ENCODE measurements at regions not wholly inside any gene's neighbourhood (a gene's known extent, or its start where the extent isn't known, plus 50 kb on each side); places are given as distances from the start of the nearest gene placed in this dataset.

GRCh38 chr14:65928995-65929394 is 516.5 kb downstream of the FUT8 start:
- no peaks in the 10 kb centered on the region for H3K36me3 ChIP-seq
- H3K4me3 ChIP-seq, result no peak overlapping the region
- no peak overlapping the region for H3K27ac ChIP-seq
- TF ChIP-seq POLR2A (IDR thresholded peaks at IDR 0.05) (no peak), CTCF (IDR thresholded peaks at IDR 0.05) (no peak)
- H3K9me3 ChIP-seq, result no peaks in the 10 kb centered on the region
- H3K4me1 ChIP-seq, result no peaks in the 10 kb centered on the region
- no peak for DNase-seq
- H3K27me3 ChIP-seq, result no peaks in the 10 kb centered on the region

GRCh38 chr14:65933400-65934069 is 521.0 kb downstream of the FUT8 start:
- no peaks in the 10 kb centered on the region for H3K36me3 ChIP-seq
- no peak overlapping the region for H3K27ac ChIP-seq
- no peaks in the 10 kb centered on the region for H3K27me3 ChIP-seq
- no peak overlapping the region for H3K4me3 ChIP-seq
- no peak for DNase-seq
- no peak for TF ChIP-seq POLR2A (IDR thresholded peaks at IDR 0.05)
- no peak for TF ChIP-seq CTCF (IDR thresholded peaks at IDR 0.05)
- no peaks in the 10 kb centered on the region for H3K9me3 ChIP-seq
- no peaks in the 10 kb centered on the region for H3K4me1 ChIP-seq

- no peaks in the 10 kb centered on the region for H3K4me1 ChIP-seq
- no peak overlapping the region for H3K27ac ChIP-seq
- H3K9me3 ChIP-seq, result no peaks in the 10 kb centered on the region
- no peak overlapping the region for H3K4me3 ChIP-seq
- no peaks in the 10 kb centered on the region for H3K27me3 ChIP-seq
- no peaks in the 10 kb centered on the region for H3K36me3 ChIP-seq
- TF ChIP-seq CTCF (IDR thresholded peaks at IDR 0.05) (no peak), POLR2A (IDR thresholded peaks at IDR 0.05) (no peak)
- DNase-seq, result no peak
Observed at GRCh38 chr14:65934070-65934435, 521.5 kb downstream of the FUT8 start.

DNA sequence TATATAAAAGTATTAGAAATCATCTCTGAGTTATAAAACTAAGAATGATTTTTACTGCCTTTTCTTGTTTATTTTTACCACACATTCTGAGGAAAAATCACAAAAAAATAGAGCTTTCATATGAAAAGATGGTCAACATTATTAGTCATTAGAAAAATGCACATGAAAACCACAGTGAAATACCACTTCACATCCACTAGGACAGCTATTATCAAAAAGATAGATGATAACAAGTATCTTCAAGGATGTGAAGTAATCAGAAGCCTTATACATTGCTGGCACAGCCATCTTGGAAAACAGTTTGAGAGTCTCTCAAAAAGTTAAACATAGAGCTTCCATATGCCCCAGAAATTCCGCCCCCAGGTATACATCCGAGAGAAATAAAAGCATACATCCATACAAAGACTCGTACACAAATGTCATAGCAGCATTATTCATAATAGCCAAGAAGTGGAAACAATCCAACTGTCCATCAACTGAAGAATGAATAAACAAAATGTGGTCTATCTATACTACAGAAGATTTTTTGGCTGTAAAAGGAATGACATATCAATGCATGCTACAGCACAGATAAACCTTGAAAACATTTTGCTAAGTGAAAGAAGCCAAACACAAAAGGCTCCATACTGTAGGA is 523.9 kb downstream of the FUT8 start:
- no peaks in the 10 kb centered on the region for H3K27me3 ChIP-seq
- DNase-seq, result no peak
- H3K4me3 ChIP-seq, result no peak overlapping the region
- no peaks in the 10 kb centered on the region for H3K4me1 ChIP-seq
- H3K36me3 ChIP-seq, result no peaks in the 10 kb centered on the region
- H3K27ac ChIP-seq, result no peak overlapping the region
- TF ChIP-seq POLR2A (IDR thresholded peaks at IDR 0.05) (no peak), CTCF (IDR thresholded peaks at IDR 0.05) (no peak)
- no peaks in the 10 kb centered on the region for H3K9me3 ChIP-seq

- H3K4me3 ChIP-seq, result no peak overlapping the region
- H3K36me3 ChIP-seq, result no peaks in the 10 kb centered on the region
- TF ChIP-seq CTCF (IDR thresholded peaks at IDR 0.05), result no peak
- no peak for TF ChIP-seq POLR2A (IDR thresholded peaks at IDR 0.05)
- no peak for DNase-seq
- no peaks in the 10 kb centered on the region for H3K27me3 ChIP-seq
- no peak overlapping the region for H3K27ac ChIP-seq
- H3K4me1 ChIP-seq, result no peaks in the 10 kb centered on the region
- H3K9me3 ChIP-seq, result no peaks in the 10 kb centered on the region
Observed at GRCh38 chr14:65937079-65937959, 524.8 kb downstream of the FUT8 start.

Data from Peyer's patch (tissue), 4 donors.